PC-9 (cell line): ENCODE measurements at regions not wholly inside any gene's neighbourhood (a gene's known extent, or its start where the extent isn't known, plus 50 kb on each side); places are given as distances from the start of the nearest gene placed in this dataset.

Source experiments
- CTCF ChIP-seq: fragments of 200-600 bp; sonication (generic); conservative IDR thresholded peaks from 2 replicates; pipeline ENCODE4 v1.6.1; 2017; ENCODE audit warnings: mixed run types, antibody characterized with exemption, mild to moderate bottlenecking, moderate library complexity
- EZH2 ChIP-seq: fragments of 200-600 bp; sonication (generic); IDR thresholded peaks from 2 replicates; pipeline ENCODE4 v1.8.0; 2017; ENCODE audit warnings: antibody characterized with exemption, low read depth

- no peak for TF ChIP-seq CTCF
- TF ChIP-seq EZH2, result no peak
These were observed 538.4 kb upstream of the NCAM2 start for GRCh38 chr21:20459838-20460237.
